ENCODE measurements at regions not wholly inside any gene's neighbourhood (a gene's known extent, or its start where the extent isn't known, plus 50 kb on each side); places are given as distances from the start of the nearest gene placed in this dataset.
"Not testable (repeated sequence)": the region's sequence is repeated elsewhere in the genome, so short reads cannot be mapped to it uniquely, and the experiment has no call there.

DNA sequence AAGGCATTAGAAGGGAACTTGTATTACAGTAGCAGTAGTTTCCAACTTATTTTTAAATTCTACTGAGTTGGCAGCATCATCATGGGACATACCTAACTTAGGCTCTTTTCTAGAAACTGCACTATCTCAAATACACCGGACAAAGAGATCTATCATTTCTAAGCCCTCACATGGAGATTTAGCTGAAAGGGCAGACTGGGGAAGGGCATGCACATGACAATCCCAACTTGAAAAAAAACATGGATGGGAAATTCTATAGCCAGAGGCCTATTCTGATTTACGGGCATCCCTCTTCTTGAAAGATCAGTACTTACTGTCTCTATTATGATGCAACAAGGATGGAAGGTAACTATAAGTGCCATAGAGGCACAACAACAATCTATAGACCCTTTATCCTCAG lies 1328.6 kb downstream of the UQCRFS1 start:
- no peak for DNase-seq

DNA sequence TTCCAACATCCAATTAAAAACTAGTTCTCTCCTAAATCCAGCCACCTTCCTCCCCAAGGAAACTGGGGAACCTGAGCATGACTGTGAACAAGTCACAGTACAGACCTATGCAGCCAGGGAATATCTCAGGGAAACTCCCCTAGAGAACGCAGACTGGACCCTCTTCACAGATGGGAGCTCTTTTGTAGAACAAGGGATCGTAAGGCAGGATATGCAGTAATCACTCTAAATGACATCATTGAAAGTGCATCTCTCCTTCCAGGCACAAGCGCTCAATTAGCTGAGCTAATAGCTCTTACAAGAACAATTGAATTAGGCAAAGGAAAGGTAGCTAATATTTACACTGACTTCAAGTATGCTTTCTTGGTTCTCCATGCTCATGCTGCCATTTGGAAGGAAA lies 1331.7 kb downstream of the UQCRFS1 start:
- DNase-seq: no peak

DNA sequence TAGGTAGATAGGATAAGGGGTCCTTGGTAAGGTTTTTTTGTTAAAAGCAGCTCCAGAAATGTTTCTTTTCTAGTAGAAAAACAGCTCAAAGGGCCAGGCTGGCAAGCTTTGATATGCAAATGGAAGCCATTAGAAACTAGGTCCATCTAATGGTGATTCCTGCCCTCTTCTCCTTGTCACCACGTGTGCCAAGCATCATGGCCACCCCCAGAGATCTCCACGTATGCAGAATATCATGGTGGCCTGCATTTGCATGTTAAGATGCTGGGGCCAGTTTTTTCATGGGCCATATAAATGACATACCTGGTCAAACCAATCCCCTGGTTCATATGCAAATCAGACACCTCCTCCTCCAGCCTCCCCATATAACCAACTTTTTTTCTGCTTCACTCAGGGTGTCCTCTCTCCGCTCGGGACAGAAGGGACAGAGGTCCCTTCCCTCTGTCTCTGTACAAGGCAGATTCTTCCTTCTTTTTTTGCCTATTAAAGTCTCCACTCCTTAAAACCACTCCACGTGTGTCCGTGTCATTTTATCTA lies 1335.9 kb downstream of the UQCRFS1 start:
- no peak for DNase-seq

DNA sequence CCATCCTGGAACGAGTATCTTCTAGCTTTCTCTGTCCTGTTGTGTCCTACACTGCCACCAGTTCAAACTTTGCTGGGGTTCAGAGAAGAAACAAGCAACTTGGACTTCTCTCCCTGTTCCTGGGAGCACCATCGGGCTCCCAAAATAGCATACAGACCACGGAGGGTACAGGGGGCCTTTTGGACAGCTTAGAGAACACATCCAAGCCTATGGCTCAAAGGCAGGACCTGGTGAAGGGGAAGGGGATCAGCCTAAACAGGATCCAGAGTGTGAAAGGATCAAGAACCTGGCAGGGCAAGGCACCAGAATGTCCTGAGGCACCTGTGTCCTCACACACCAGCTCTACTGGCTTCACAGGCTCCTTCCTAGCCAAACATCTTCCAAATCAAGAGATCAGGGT lies 1336.5 kb downstream of the UQCRFS1 start:
- DNase-seq: no peak

DNA sequence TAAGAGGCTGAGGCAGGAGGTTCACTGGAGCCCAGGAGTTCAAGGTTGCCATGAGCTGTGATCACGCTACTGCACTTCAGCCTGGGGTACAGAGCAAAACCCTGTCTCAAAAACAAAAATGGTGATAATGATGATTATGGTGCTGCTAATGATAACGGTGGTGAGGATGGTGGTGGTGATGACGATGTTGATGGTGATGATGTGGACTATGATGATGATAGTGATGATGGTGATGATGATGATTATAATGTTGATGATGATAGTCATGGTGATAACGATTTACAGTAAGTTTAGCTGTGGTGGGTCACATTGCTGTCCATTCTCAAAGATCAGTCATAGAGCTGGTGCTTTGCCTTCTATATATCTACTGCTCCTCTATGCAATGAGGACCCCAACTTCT lies 1340.6 kb downstream of the UQCRFS1 start:
- no peak for DNase-seq

DNA sequence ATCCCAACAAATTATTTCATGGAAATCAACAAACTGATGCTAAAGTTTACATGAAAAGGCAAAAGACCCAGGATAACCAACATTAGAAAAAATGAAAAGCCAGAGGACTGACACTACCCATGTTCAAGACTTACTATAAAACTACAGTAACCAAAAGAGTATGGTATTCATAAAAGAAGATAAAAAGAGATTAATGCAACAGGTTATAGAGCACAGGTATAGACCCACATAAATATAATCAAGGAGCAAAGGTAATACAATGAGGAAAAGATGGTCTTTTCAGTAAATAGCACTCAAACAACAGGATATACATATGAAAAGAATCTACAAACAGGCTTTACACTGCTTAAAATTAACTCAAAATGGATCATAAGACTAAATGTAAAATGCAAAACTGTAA lies 1342.7 kb downstream of the UQCRFS1 start:
- DNase-seq: no peak

DNA sequence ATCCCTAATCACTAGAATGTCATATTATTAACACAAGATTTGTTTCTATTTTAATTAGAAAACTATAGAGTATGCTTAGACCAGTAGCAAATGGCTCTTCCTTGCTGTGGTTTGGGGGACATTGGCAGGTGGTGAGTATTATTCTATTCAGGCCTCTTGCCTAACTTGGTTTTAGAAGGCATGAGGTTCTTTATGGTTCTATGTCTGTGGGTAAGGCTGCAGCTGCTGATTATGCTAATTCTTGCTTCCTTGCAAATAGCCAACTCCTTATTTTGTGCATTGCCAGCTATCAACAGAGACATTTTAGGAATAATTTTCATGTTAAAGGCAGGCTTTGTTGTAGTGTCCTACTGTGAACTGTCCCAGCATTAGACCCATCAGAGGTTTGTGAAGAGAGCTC lies 1344.9 kb downstream of the UQCRFS1 start:
- no peak for DNase-seq

DNA sequence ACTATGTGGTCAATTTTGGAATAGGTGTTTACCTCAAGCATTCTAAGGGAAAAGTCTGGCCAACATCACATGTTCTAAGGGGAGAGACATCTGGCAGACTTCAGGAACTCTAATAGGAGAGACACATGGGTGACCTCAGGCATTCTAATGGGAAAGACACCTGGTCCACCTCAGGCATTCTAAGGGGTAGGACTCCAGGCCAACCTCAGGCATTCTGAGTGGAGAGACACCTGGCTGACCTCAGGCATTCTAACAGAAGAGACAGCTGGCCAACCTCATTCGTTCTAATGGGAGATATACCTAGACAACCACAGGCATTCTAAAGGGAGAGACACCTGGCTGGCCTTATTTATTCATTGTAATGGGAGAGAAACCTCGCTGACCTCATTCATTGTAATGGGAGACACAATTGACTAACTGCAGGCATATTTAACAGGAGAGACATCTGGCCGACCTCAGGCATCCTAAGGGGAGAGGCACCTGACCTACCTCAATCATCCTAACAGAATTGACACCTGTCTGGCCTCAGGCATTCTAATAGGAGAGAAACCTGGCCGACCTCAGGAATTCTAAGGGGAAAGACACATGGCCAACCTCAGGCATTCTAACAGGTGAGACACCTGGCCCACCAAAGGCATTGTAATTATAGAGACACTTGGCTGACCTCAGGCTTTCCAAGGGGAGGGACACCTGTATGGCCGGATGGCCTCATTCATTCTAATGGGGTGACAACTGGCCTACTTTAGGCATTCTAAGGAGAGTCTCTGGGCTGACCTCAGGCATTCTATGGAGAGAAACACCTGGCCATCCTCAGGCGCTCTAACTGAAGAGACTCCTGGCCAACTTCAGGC lies 1346.8 kb downstream of the UQCRFS1 start:
- no peak for DNase-seq

DNA sequence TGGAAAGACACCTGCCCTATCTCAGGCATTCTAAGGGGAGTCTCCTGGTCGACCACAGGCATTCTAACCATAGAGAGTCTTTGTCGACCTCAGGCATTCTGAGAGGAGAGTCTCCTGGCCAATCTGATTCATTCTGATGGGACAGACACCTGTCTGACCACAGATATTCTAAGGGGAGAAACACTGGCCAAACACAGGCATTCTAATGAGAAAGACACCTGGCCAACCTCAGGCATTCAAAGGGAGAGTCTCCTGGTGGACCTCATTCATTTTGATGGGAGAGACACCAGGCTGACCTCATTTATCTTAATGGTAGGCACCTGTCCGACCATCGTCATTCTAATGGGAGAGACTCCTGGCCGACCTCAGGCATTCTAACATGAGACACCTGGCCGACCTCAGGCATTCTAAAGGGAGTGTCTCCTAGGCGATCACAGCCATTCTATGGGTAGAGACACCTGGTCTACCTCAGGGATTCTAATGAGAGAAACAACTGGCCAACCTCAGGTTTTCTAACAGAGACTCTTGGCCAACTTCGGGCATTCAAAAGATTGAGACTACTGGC lies 1351.5 kb downstream of the UQCRFS1 start:
- DNase-seq: no peak

DNA sequence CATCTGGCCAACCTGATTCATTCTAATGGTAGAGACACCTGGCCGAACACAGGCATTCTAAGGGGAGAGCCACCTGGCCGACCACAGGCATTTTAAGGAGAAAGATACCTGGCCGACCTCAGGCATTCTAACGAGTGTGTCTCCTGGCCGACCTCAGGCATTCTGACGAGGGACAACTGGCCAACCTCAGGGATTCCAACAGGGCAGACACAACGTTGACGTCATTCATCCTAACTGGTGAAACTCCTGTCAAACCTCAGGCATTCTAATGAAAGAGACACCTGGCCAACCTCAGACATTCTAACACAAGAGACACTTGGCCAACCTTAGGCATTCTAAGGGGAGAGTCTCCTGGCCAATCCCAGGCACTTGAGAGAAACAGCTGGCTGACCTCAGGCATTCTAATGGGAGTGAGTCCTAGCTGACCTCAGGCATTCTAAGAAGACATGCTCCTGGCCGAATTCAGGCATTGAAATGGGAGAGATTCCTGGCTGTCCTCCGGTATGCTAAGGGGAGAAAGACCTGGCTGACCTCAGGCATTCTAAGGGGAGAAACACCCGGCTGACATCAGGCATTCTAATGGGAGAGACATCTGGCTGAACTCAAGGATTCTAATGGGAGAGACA lies 1352.5 kb downstream of the UQCRFS1 start:
- DNase-seq: no peak

DNA sequence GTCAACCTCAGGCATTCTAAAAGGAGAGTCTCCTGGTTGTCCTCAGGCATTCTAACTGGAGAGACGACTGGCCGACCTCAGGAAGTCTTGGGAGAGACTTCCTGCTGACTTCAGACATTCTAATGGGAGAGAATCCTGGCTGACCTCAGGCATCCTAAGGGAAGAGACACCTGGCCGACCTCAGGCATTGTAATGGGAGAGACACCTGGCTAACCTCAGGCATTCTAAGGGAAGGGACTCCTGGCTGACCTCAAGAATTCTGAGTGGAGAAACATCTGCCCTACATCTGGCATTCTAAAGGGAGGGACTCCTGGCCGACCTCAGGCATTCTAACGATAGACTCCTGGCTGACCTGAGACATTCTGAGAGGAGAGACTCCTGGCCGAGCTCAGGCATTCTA lies 1353.3 kb downstream of the UQCRFS1 start:
- DNase-seq: no peak

DNA sequence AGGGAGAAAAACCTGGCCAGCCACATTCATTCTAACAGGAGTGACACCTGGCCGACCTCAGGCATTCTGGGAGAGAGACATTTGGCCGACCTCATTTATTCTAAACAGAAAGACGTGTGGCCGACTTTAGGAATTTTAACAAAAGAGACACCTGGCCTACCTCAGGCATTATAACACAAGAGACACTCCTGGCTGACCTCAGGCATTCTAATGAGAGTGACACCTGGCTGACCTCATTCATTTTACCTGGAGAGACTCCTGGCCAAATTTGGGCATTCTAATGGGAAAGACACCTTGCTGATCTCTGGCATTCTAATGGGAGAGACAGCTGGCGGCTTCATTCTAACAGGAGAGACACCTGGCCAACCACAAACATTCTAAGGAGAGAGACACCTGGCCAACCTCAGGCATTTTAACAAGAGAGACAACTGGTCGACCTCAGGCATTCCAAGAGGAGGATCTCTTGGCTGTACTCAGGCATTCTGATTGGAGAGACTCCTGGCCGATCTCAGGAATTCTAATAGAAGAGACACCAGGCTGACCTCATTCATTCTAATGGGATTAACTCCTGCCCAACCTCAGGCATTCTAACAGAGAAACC lies 1353.9 kb downstream of the UQCRFS1 start:
- DNase-seq: no peak

DNA sequence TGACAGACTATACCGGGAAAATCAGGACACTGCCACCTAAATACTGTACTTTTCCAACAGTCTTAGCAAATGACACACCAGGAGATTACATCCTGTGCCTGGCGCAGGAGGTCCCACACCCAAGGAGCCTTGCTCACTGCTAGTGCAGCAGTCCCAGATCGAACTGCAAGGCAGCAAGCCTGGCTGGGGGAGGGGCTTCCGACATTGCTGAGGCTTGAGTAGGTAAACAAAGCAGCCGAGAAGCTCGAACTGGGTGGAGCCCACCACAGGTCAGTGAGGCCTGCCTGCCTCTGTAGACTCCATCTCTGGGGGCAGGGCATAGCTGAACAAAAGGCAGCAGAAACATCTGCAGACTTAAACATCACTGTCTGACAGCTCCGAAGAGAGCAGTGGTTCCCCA lies 1360.0 kb downstream of the UQCRFS1 start:
- not testable (repeated sequence) for DNase-seq

DNA sequence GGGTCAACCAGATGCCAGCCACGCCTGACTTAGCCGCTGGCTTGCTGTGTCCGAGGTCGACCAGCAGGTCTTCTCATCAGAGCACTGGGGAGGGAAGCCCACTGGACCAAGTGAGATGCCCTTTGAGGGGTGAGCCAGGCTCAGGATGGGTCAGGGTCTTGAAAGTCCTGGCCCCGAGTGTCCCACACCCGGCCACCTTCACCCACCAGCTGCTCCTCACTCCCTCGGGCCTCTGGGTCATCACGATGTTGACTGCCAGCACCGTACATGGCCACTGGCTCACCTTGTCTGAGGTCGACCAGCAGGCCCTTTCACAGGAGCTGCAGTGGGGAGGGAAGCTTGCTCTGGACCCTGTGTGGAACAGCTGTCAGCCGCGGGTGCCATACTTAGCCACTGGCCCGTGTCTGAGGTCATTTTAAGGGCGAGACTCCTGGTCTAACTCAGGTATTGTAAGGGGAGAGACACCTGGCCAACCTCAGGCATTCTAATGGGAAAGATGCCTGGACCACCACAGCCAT lies 1361.3 kb downstream of the UQCRFS1 start:
- no peak for DNase-seq

DNA sequence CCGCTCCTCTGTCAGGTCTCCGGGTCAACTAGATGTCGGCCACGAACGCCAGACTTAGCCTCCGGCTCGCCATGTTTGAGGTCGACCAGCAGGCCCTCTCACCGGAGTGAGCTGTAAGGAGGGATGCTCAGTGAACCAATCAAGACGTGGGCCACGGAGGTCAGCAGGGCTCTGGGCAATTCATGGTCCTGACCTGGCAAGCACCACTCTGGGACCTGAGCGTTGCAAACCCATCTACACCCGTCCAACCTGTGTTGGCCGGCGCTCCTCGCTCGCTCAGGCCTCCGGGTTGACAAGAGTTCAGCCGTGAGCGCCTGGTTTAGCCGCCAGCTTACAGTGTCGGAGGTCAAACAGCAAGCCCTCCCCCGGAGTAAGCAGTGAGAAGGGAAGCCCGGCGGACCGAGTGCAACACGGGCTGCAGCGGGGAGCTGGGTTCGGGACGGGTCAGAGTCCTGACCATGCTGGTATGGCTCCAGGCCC lies 1361.9 kb downstream of the UQCRFS1 start:
- no peak for DNase-seq

DNA sequence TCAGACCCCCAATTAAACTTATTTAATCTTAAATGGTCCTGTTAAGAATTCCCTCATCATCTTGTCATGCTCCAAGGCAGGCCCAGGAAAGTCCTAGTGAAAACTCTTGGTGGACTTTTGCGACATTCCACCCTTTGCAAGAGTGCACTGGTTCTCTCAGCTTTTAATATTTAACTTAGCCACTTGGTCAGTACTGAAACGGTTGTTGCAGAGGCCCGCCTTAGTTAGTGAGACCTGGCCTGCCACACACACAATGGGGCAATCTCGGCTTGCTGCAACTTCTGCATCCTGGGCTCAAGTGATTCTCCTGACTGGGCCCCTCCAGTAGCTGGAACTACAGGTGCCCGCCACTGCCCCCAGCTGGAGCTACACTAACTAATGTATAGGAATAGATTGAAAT lies 1366.0 kb downstream of the UQCRFS1 start:
- DNase-seq: no peak

DNA sequence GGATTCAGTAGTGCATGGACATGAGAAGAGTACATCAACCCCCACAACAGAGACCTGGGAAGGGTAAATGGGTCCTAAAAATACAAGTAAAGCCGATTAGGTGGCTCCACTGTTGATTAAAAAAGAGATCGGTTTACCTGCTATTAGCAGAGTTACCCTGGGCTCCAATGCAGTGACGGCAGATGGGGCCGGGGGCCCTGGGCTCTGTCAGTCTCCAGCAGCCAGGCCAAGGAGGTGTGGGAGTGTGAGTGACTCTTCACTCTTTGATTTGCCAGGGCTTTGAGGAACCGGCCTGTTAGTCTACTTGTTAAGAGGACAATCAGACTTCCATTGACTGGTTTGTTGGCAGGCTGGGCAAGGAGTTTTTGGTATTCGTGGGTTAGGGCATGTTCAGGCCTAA lies 1368.7 kb downstream of the UQCRFS1 start:
- DNase-seq: no peak

DNA sequence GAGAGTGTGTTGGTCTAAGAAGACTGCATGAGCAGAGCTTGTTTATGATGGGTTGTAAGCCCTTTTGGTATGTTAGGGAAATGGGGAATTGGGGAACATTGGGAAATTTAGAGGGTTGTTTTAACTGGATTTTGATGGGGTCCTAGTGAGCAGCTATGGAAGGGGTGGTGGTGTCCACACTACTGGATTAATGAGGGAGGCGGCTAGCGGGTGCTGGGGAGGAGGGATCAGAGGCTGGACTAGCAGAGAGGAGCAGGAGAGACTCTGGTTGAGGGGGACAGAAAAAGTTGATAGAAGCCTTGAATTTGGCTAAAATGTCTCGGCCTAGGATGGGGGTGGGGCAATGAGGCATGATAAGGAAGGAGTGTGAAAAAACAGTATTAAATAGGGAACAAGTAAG lies 1369.1 kb downstream of the UQCRFS1 start:
- no peak for DNase-seq

DNA sequence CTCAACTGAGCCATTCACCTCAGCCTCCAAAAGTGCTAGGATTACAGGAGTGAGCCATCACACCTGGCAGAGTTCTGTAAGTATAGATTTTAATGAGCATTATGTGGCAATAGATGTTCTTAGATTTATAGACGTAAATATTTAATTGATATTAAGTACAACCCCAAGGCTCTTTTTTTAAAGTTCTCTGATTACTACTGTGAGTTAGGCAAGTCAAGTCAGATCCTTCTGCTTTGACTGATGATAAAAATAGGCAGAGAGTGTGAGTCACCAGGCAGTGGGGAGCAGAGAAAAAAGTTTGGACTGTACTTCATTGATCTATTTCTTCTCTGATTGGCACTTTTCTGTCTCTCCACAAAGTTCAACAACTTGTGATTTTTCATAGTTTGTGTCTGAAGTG lies 1379.9 kb downstream of the UQCRFS1 start:
- DNase-seq: no peak

DNA sequence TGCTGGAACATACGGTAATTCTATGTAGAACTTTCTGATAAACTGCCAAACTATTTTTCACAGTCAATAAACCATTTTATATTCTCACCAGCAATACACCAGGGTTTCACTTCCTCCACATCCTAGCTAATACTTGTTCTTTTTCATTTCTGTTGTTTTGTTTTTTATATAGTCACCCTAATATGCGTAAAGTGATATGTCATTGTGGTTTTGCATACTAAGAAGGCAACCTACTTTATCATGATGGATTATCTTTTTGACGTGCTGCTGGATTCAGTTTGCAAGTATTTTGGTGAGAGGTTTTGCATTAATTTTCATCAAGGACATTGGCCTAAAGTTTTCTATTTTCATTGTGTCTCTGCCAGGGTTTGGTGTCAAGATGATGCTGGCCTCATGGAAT lies 1384.1 kb downstream of the UQCRFS1 start:
- DNase-seq: no peak

DNA sequence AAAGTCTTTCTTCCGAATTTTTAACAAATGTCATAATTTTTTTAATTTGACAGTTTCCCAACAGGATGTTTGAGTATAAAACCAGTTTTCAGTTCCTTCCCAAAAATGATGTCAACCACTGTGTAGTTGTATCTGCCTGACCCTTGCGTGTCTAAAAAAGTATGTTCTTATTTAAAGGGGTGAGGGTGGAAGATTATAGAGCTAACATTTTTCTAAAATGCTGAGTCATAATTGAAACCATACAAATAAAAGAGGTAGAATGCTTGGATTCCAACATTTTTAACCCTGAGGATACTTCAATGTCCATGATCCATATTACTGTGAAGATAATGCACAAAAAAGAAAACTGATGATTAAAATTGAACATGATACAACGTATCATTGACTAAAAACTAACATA lies 1388.8 kb downstream of the UQCRFS1 start:
- no peak for DNase-seq

DNA sequence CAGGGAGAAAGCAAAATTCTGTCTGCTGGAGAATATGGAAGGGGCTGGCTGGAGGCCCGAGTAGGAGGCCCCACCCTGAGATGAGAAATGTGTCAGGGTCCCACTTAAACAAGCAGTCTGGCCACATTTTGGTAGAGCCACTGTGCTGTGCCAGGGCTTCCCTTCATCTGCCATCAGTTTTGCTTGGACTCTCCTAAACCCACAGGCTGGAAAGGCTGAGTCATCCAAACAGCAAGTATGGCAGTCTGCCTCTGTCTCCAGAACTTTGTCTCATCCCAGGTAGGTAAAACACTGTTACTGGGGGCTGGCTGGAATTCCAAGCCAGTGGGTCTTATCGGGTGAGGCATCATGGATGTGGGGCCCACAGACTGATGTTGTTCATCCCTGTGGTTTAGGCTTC lies 1390.6 kb downstream of the UQCRFS1 start:
- no peak for DNase-seq
